SU-DHL-6 (cell line): ENCODE measurements at regions not wholly inside any gene's neighbourhood (a gene's known extent, or its start where the extent isn't known, plus 50 kb on each side); places are given as distances from the start of the nearest gene placed in this dataset.

ENCODE experiments used
- H2AFZ ChIP-seq: fragments of 200-600 bp; sonication (generic); 2 replicates; pipeline ENCODE4 v1.6.1; 2014; ENCODE audit warnings: low read depth, mild to moderate bottlenecking, moderate library complexity, mixed read lengths, antibody characterized with exemption, low read length; ENCODE audit not compliant: severe bottlenecking
- H3F3A ChIP-seq: fragments of 200-600 bp; shearing (Covaris generic); 2 replicates; pipeline ENCODE4 v1.6.0; 2016; ENCODE audit warnings: antibody characterized with exemption, mild to moderate bottlenecking; ENCODE audit not compliant: insufficient read depth
- H3K27ac ChIP-seq: fragments of 200-600 bp; sonication (generic); 2 replicates; pipeline ENCODE4 v1.5.1; 2016; ENCODE audit warnings: low read depth, mild to moderate bottlenecking, low read length, moderate library complexity, mixed read lengths
- H3K27me3 ChIP-seq: fragments of 200-600 bp; sonication (generic), shearing (Covaris generic); 2 replicates; pipeline ENCODE4 v1.6.0; 2014; ENCODE audit warnings: mild to moderate bottlenecking, low read length
- H3K36me3 ChIP-seq: fragments of 200-600 bp; sonication (generic); 2 replicates; pipeline ENCODE4 v1.6.1; 2014; ENCODE audit warnings: mild to moderate bottlenecking, low read length, mixed read lengths
- H3K4me2 ChIP-seq: fragments of 300-600, 200-600 bp; shearing (Covaris generic), sonication (generic); 2 replicates; pipeline ENCODE4 v1.6.0; 2014; ENCODE audit warnings: low read length, low read depth, mild to moderate bottlenecking; ENCODE audit not compliant: poor library complexity, severe bottlenecking
- H3K4me3 ChIP-seq: fragments of 200-600 bp; sonication (generic); 2 replicates; pipeline ENCODE4 v1.5.1; 2014; ENCODE audit warnings: antibody characterized with exemption, low read length, mild to moderate bottlenecking, mixed read lengths; ENCODE audit not compliant: insufficient read depth, poor library complexity, severe bottlenecking
- H3K79me2 ChIP-seq: fragments of 200-600 bp; sonication (generic); 2 replicates; pipeline ENCODE4 v1.6.1; 2014; ENCODE audit warnings: mild to moderate bottlenecking, low read length, moderate library complexity; ENCODE audit not compliant: insufficient read depth
- H3K9ac ChIP-seq: fragments of 200-600 bp; sonication (generic); 2 replicates; pipeline ENCODE4 v1.7.0; 2014; ENCODE audit warnings: mild to moderate bottlenecking, low read length
- H3K9me2 ChIP-seq: fragments of 200-600 bp; sonication (generic); replicated peaks from 2 replicates; pipeline ENCODE4 v1.6.1; 2014; ENCODE audit warnings: low read length; ENCODE audit not compliant: insufficient read depth
- H3K9me3 ChIP-seq: fragments of 200-600 bp; sonication (generic); 2 replicates; pipeline ENCODE4 v1.6.1; 2014; ENCODE audit warnings: low read length, mixed read lengths; ENCODE audit not compliant: insufficient read depth
- H4K20me1 ChIP-seq: fragments of 200-600 bp; sonication (generic); 2 replicates; pipeline ENCODE4 v1.6.1; 2014; ENCODE audit warnings: low read depth, mild to moderate bottlenecking, antibody characterized with exemption, low read length, moderate library complexity, mixed read lengths
- EZH2phosphoT487 ChIP-seq: fragments of 200-600 bp; sonication (generic), shearing (Covaris generic); conservative IDR thresholded peaks from 2 replicates; pipeline ENCODE4 v1.6.1; 2018; ENCODE audit warnings: mild to moderate bottlenecking, antibody characterized with exemption, low read length, moderate library complexity, mixed read lengths
- TF ChIP-seq, protein P1 (sequence below): fragments of 200-600 bp; sonication (generic); IDR thresholded peaks from one replicate; pipeline ENCODE4 v1.5.1; 2017; ENCODE audit warnings: antibody characterized with exemption, mild to moderate bottlenecking, low read length, moderate library complexity; ENCODE audit not compliant: insufficient read depth, poor library complexity, severe bottlenecking

DNA sequence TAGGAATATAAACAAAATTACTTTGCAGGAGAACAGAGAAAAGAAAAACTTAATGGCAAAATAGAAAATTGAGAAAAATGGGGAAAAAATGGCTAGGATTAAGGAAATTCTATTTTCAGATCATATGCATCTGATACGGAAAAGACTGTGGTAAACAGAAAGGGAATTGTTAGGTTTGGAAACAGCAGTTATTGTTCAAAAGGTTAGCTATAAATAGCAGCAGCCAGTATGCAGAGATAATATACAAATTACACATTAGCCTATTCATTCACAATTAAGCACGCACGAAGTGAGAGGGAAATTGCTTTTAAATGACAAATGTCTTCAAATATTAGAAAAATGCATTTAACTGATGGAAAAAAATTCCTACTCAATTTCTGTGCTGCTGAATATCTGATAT is 224.1 kb upstream of the FAM3C start:
- TF ChIP-seq, protein P1, sequence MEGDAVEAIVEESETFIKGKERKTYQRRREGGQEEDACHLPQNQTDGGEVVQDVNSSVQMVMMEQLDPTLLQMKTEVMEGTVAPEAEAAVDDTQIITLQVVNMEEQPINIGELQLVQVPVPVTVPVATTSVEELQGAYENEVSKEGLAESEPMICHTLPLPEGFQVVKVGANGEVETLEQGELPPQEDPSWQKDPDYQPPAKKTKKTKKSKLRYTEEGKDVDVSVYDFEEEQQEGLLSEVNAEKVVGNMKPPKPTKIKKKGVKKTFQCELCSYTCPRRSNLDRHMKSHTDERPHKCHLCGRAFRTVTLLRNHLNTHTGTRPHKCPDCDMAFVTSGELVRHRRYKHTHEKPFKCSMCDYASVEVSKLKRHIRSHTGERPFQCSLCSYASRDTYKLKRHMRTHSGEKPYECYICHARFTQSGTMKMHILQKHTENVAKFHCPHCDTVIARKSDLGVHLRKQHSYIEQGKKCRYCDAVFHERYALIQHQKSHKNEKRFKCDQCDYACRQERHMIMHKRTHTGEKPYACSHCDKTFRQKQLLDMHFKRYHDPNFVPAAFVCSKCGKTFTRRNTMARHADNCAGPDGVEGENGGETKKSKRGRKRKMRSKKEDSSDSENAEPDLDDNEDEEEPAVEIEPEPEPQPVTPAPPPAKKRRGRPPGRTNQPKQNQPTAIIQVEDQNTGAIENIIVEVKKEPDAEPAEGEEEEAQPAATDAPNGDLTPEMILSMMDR, result no peak
- TF ChIP-seq EZH2phosphoT487, result no peak
- Histone ChIP-seq H3K27me3 (no peaks in the 10 kb centered on the region), H3K9ac (no peak overlapping the region), H3K9me3 (no peaks in the 10 kb centered on the region), H3K4me3 (no peak overlapping the region), H3K9me2 (no peaks in the 10 kb centered on the region), H3F3A (no peaks in the 10 kb centered on the region), H4K20me1 (no peaks in the 10 kb centered on the region), H2AFZ (no peak overlapping the region), H3K27ac (no peak overlapping the region), H3K79me2 (no peaks in the 10 kb centered on the region), H3K4me2 (no peak overlapping the region), H3K36me3 (no peaks in the 10 kb centered on the region)

DNA sequence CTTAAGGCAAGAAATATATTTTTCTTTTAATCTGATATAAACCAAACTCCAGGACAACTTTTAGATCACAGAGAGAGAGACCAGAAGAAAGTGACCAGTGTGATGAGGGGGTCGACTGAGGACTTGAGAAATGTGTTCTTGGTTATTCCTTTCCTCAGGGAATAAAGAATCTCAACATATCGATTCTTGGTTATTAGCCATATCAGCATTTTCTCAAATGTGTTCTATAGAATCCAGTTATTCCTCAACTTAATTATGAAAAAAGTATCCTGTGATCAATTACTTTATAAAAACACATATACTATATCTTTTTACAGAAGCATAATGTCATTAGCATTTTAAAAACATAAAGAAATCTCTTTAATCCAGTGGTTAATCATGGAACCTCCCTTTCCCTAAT is 222.1 kb upstream of the FAM3C start:
- no peak overlapping the region for H3K9ac ChIP-seq
- H2AFZ ChIP-seq, result no peak overlapping the region
- H4K20me1 ChIP-seq, result no peaks in the 10 kb centered on the region
- no peaks in the 10 kb centered on the region for H3K9me2 ChIP-seq
- no peak overlapping the region for H3K4me3 ChIP-seq
- H3K4me2 ChIP-seq, result no peak overlapping the region
- no peak for TF ChIP-seq EZH2phosphoT487
- TF ChIP-seq, protein P1, result no peak
- no peaks in the 10 kb centered on the region for H3F3A ChIP-seq
- no peaks in the 10 kb centered on the region for H3K27me3 ChIP-seq
- H3K36me3 ChIP-seq, result no peaks in the 10 kb centered on the region
- no peaks in the 10 kb centered on the region for H3K79me2 ChIP-seq
- H3K9me3 ChIP-seq, result no peaks in the 10 kb centered on the region
- H3K27ac ChIP-seq, result no peak overlapping the region

DNA sequence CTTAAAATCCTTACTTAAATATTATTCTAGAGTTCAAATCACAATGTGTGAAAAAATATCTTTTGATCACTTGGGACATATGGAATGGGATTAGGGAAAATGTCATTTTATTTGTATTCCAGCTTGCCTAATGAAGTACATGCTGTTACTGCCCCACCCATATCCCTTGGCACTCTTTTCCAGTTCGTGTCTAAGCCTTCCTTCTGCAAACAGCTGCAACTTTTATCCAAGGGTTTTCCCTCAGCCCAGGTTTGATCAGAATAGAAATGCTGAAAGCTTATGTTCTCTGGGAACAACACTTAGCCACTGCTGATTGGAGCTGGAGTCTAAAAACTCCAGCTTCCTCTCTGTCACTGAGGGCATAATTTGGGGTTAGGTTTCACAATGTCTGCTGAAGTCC is 214.1 kb upstream of the FAM3C start:
- no peaks in the 10 kb centered on the region; the same call in 1 of the 2 replicates for H3K9me3 ChIP-seq
- H3K79me2 ChIP-seq, result no peaks in the 10 kb centered on the region
- H3K4me3 ChIP-seq, result no peak overlapping the region
- H3K27ac ChIP-seq, result no peak overlapping the region
- H3K36me3 ChIP-seq, result no peaks in the 10 kb centered on the region
- no peak overlapping the region for H2AFZ ChIP-seq
- no peak overlapping the region for H3K9ac ChIP-seq
- H3K9me2 ChIP-seq, result no peaks in the 10 kb centered on the region
- H3K4me2 ChIP-seq, result no peak overlapping the region
- no peaks in the 10 kb centered on the region for H3K27me3 ChIP-seq
- no peaks in the 10 kb centered on the region for H4K20me1 ChIP-seq
- no peaks in the 10 kb centered on the region for H3F3A ChIP-seq
- no peak for TF ChIP-seq EZH2phosphoT487
- TF ChIP-seq, protein P1, result no peak
